SHP77 (cell line): ENCODE measurements at regions not wholly inside any gene's neighbourhood (a gene's known extent, or its start where the extent isn't known, plus 50 kb on each side); places are given as distances from the start of the nearest gene placed in this dataset.

Source experiments
- DNase-seq, 2 experiments: peaks; one replicate each; lab custom pipeline; 2025; lab: John Stamatoyannopoulos, UW

- DNase-seq: no peak
Observed at GRCh38 chr4:35963383-35963782, 280.9 kb downstream of the ARAP2 start.

DNA sequence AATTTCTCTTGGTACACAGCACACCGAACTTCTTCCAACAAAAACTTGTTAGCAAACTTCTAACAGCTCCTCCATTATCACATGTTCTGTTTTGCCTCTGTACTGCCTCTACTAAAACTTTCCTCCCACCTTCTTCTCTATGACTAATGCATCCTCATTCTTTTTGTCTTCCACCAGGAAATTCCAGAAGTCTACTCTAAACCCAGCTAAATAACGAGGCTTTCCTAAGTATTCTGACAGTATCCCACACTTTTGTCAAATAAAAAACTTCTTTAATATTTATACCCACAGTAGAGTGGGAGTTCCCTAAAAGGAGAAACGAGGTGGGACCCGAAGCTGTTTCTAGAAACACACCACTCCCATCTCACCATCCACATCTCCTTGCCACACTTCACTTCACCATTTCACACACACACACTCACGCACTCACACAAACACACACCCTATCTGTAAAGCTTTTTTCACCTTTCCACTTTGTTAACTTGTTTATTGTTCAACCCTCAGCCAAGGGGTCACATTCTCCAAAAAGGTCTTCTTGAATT is 280.3 kb downstream of the ARAP2 start:
- DNase-seq: no peak

DNA sequence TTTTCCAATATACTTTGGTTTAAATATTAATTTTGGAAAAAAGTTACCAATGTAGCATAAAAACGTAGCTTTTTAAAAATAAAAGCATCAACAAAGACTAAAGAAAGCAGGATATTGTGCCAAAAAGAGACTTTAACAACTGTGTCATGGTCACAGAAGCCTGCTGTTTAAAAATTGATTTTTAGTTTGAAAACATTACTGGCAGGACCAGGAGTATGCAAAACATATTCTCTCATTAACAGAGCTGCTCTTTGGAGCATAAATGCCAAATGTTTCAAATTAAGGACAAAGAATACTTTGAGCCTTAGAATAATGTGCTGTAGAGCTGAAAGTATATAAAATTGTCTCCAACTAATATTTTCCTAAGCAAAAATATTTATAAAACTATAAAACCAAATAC is 279.0 kb downstream of the ARAP2 start:
- DNase-seq: no peak

GRCh38 chr4:35966566-35966965 is 277.7 kb downstream of the ARAP2 start:
- no peak for DNase-seq

- no peak for DNase-seq
Observed at GRCh38 chr4:35970366-35970960, 273.9 kb downstream of the ARAP2 start.

DNA sequence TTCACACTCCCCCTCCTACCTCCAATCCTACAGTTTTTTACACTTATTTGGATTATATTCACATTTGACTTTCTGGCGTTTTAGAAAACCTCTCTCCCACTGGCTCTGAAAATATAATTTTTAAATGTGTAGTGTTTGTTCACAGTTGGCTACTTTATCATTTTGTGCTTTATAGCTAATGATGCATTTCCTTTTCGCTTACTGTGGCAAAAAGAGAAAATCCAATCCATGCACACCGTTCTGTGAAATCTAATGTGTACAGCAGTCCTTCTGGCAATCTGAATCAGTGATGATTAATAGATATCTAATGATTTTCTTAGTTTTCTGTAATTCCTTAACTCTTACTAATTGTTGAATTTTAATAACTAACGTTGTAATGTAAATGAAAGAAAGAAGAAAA is 271.5 kb downstream of the ARAP2 start:
- DNase-seq: no peak

GRCh38 chr4:35975617-35976355 is 268.5 kb downstream of the ARAP2 start:
- DNase-seq: no peak

- no peak for DNase-seq
Observed at GRCh38 chr4:35978551-35978950, 265.8 kb downstream of the ARAP2 start.

DNA sequence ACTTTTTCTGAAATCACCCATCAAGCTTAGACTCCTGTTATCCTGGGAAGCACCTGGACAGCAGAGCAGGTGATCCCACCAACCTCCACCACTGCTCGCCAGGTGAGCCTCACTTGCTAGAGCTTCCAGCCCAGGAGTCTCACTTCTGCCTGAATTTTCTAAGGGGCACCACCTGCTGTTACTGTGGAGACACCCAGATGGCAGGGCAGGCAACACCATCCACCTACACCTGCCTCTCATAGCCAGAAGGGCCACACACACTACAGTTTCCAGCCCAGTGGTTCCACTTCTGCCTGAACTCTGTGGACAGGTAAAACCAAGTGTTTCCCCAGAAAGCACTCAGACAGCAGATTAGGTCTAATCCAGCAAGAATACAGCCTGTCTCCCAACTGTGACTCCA is 262.0 kb downstream of the ARAP2 start:
- DNase-seq: no peak

DNA sequence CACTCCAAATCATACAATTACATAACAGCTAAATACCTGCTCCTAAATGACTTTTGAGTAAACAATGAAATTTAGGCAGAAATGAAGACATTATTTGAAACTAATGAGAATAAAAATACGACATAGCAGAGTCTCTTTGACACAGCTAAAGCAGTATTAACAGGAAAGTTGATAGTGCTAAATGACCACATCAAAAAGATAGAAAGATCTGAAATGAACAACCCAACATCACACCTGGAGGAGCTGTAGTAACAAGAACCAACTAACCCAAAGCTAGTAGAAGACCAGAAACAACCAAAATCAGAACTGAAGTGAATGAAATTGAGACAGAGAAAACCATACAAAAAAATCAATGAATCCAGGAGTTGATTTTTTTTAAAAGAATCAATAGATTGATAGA is 257.8 kb downstream of the ARAP2 start:
- no peak for DNase-seq

DNA sequence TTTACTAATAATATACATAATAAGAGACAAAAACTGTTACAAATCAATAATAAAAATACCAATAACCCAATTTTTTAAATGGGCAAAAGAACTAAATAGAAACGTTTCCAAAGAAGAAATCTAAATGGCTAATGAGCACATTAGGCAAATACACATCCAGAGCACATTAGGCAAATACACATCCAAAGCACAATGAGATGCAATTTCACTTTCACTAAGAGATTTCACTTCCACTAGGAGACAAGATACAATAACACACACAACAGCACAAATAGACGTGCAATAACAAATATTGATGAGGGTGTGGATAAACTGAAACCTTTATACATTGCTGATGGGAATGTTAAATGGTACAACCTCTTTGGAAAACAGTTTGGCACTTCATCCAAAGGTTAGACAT is 250.7 kb downstream of the ARAP2 start:
- no peak for DNase-seq

GRCh38 chr4:36000941-36001557 is 243.3 kb downstream of the ARAP2 start:
- DNase-seq: no peak

DNA sequence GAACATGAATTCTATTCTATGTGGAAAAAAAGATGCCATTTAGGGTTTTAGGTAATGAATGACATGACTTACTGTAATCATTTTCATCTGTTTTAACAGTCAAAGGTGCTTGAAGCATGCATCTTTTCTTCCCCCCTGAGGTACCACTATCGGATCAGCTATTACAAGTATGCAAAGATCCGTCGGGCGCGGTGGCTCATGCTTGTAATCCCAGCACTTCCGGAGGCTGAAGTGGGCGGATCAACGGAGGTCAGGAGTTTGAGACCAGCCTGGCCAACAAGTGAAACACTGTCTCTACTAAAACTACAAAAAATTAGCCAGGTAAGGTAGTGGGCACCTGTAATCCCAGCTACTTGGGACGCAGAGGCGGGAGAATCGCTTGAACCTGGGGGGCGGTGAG is 241.3 kb downstream of the ARAP2 start:
- DNase-seq: no peak

DNA sequence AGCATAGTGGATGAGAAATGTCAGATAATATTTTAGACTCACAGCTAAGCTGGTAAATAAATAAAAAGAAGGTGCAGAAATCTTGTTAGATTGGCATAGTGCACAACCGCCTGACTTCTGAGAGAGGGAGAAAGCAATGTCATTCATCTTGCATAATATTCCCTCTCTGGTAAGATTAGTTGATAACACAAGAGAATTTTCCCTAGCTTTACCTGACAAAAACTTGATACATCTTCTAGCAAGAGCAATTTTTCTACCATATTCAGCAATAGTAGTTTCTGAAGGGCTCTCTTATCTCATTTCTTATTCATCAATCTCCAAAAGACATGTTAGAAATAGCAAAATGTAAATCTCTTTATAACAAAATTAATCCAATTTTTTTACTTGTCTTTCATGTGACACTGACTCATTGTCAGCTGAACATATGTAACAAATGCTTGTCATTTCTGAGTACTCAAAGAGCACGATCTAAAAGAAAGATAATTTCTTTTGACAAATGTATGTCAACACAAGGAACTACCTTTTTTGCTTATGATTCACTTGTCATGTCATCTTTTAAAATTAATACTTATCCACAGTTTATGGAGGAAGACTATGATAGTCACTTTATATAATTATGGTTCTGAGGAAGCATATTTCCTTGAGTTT is 240.0 kb downstream of the ARAP2 start:
- no peak for DNase-seq

DNA sequence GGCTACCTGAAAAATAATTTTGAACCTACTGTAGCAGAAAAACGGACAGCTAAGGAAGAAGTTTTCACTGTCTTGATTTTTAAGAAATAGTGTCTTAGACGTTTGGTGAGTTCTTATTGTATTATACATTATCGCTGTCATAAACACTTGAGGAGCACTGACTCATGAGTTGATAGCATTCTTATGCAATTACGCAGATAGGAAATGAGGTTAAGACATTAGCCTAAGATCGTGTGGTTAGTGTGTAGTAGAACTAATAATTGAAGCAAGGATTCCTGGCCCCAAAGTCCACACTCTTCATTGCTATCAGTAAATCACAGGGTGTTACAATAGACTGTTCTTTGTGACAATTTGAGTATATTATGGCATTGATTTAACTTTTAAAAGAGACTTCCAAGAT is 238.1 kb downstream of the ARAP2 start:
- no peak for DNase-seq

DNA sequence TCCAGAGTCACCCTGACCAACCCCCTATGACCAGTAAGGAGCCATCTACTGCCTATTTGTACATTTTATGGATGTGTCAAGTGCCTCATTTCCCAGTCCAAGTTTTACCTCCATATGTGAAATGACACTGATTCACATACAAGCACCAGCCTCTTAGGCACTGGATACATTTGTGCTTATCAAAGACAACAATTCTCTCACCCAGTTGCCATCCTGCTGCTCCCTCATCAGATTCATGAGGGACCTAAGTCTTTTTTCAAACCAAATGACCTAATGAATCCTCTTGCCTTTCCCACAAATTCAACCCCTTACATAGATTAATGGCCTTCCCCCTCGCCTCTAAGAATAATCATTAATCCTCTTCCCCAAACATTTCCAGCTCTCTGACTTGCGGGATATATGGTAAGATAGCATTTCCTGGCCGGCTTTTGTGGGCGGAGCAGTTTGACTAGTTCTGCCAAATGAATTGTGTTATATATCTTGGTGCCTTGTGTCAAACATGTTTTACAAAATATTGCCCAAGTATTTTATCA is 233.9 kb downstream of the ARAP2 start:
- no peak for DNase-seq

DNA sequence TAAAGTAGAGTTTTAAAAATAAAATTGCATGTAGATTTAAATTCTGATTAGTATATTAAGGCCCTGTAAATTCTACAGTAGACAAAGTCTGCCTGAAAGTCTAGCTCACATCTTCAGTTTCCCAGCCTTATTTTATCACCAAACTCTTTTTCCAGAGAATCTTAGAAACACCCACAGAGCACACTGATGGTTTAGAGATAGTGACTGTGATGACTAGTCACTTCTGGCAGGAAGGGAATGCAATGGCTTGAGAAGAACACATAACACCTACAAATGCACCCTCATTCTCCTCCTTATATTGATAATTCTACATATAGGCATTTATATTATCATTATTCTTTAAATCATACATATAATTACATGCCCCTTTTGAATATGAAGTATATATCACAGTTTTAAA is 232.9 kb downstream of the ARAP2 start:
- no peak for DNase-seq

GRCh38 chr4:36012503-36012902 is 231.8 kb downstream of the ARAP2 start:
- no peak for DNase-seq

DNA sequence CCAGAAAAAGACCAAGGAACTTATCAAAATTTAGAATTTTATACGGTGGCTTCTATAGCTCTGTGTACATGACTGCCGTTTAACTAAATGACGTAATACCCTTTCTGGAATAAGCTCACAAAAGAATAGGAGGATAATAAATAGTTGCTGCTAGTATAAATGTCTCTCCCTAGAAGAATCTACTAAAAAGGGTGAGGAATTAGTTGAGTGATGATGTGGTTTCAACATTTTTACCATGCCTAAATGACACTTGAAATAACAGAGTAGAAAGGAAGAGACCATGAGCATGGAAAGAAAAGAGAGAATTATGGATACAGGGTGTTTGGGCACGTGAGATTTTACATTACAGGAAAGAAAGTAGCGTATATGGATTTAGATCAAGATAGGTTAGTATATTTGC is 231.1 kb downstream of the ARAP2 start:
- DNase-seq: no peak
